ENCODE measurements at regions not wholly inside any gene's neighbourhood (a gene's known extent, or its start where the extent isn't known, plus 50 kb on each side); places are given as distances from the start of the nearest gene placed in this dataset.

DNA sequence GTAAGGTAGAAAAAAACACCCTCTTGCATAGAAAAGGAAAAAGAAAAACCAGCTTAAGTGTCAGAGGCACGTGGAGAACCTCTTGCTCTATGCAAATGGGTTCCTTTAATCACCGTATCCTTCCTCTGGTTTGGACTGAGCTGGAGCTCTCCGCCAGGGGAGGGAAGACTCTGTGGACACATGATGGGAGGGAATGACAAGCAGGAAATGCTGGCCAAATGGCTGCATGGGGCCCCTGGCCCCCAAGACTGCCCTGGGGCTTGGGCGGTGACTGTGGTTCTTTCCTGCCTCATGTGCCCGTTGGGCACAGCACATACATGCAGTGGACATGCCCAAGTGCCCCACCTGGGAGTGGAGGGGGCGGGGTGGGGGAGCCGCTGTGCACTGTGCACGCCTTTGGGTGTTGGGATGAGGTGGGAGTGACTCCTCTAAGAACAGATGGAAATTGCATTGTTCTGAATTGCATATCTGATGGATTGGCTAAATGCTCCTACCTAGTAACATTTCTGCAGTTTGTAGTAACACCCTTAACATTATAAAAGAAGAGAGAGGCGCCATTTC is 166.4 kb upstream of the AVPR1A start:
- TF ChIP-seq, protein P1, sequence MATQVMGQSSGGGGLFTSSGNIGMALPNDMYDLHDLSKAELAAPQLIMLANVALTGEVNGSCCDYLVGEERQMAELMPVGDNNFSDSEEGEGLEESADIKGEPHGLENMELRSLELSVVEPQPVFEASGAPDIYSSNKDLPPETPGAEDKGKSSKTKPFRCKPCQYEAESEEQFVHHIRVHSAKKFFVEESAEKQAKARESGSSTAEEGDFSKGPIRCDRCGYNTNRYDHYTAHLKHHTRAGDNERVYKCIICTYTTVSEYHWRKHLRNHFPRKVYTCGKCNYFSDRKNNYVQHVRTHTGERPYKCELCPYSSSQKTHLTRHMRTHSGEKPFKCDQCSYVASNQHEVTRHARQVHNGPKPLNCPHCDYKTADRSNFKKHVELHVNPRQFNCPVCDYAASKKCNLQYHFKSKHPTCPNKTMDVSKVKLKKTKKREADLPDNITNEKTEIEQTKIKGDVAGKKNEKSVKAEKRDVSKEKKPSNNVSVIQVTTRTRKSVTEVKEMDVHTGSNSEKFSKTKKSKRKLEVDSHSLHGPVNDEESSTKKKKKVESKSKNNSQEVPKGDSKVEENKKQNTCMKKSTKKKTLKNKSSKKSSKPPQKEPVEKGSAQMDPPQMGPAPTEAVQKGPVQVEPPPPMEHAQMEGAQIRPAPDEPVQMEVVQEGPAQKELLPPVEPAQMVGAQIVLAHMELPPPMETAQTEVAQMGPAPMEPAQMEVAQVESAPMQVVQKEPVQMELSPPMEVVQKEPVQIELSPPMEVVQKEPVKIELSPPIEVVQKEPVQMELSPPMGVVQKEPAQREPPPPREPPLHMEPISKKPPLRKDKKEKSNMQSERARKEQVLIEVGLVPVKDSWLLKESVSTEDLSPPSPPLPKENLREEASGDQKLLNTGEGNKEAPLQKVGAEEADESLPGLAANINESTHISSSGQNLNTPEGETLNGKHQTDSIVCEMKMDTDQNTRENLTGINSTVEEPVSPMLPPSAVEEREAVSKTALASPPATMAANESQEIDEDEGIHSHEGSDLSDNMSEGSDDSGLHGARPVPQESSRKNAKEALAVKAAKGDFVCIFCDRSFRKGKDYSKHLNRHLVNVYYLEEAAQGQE (IDR thresholded peaks at IDR 0.05; ENCODE audit: borderline replicate concordance) = no peak
- TF ChIP-seq, protein P2, sequence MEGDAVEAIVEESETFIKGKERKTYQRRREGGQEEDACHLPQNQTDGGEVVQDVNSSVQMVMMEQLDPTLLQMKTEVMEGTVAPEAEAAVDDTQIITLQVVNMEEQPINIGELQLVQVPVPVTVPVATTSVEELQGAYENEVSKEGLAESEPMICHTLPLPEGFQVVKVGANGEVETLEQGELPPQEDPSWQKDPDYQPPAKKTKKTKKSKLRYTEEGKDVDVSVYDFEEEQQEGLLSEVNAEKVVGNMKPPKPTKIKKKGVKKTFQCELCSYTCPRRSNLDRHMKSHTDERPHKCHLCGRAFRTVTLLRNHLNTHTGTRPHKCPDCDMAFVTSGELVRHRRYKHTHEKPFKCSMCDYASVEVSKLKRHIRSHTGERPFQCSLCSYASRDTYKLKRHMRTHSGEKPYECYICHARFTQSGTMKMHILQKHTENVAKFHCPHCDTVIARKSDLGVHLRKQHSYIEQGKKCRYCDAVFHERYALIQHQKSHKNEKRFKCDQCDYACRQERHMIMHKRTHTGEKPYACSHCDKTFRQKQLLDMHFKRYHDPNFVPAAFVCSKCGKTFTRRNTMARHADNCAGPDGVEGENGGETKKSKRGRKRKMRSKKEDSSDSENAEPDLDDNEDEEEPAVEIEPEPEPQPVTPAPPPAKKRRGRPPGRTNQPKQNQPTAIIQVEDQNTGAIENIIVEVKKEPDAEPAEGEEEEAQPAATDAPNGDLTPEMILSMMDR (IDR thresholded peaks at IDR 0.05; ENCODE audit: poor library complexity, severe bottlenecking) = no peak
- TF ChIP-seq EZH2 (IDR thresholded peaks at IDR 0.05; ENCODE audit: borderline replicate concordance, insufficient read depth, low read length, poor library complexity, severe bottlenecking) = no peak
- TF ChIP-seq EP300 (conservative IDR thresholded peaks at IDR 0.05; ENCODE audit: poor library complexity, severe bottlenecking) = no peak
- TF ChIP-seq RAD21 (conservative IDR thresholded peaks at IDR 0.05) = no peak
- TF ChIP-seq TAF1 (IDR thresholded peaks at IDR 0.05; ENCODE audit: low read depth) = no peak
- no peak for TF ChIP-seq POLR2AphosphoS5 (IDR thresholded peaks at IDR 0.05)

Measured in neural cell (in vitro differentiated cells).